ENCODE measurements at regions not wholly inside any gene's neighbourhood (a gene's known extent, or its start where the extent isn't known, plus 50 kb on each side); places are given as distances from the start of the nearest gene placed in this dataset.

GRCh38 chr3:150306906-150307305, 101.2 kb upstream of the TSC22D2 start:
- TF ChIP-seq REST (IDR thresholded peaks at IDR 0.05; ENCODE audit: insufficient read depth in 1 of 2, low read depth in 2 of 2, low read length in 2 of 2) (no peak), FOXP2 (optimal IDR thresholded peaks at IDR 0.05; ENCODE audit: borderline replicate concordance, extremely low read depth, extremely low read length, insufficient read depth) (no peak), TAF1 (IDR thresholded peaks at IDR 0.05; ENCODE audit: borderline replicate concordance, insufficient read depth, low read length) (no peak), POLR2AphosphoS5 (IDR thresholded peaks at IDR 0.05; ENCODE audit: low read depth, low read length) (no peak), SIN3A (IDR thresholded peaks at IDR 0.05; ENCODE audit: borderline replicate concordance, insufficient read depth, low read length) (no peak)

GRCh38 chr3:150306083-150306482, 102.0 kb upstream of the TSC22D2 start:
- TF ChIP-seq REST (IDR thresholded peaks at IDR 0.05; ENCODE audit: insufficient read depth in 1 of 2, low read depth in 2 of 2, low read length in 2 of 2) (no peak), POLR2AphosphoS5 (IDR thresholded peaks at IDR 0.05; ENCODE audit: low read depth, low read length) (no peak), FOXP2 (optimal IDR thresholded peaks at IDR 0.05; ENCODE audit: borderline replicate concordance, extremely low read depth, extremely low read length, insufficient read depth) (no peak), SIN3A (IDR thresholded peaks at IDR 0.05; ENCODE audit: borderline replicate concordance, insufficient read depth, low read length) (no peak), TAF1 (IDR thresholded peaks at IDR 0.05; ENCODE audit: borderline replicate concordance, insufficient read depth, low read length) (no peak)

- TF ChIP-seq FOXP2 (optimal IDR thresholded peaks at IDR 0.05; ENCODE audit: borderline replicate concordance, extremely low read depth, extremely low read length, insufficient read depth) = no peak
- TF ChIP-seq REST (IDR thresholded peaks at IDR 0.05; ENCODE audit: insufficient read depth in 1 of 2, low read depth in 2 of 2, low read length in 2 of 2) = no peak
- no peak for TF ChIP-seq POLR2AphosphoS5 (IDR thresholded peaks at IDR 0.05; ENCODE audit: low read depth, low read length)
- TF ChIP-seq TAF1 (IDR thresholded peaks at IDR 0.05; ENCODE audit: borderline replicate concordance, insufficient read depth, low read length) = no peak
- TF ChIP-seq SIN3A (IDR thresholded peaks at IDR 0.05; ENCODE audit: borderline replicate concordance, insufficient read depth, low read length) = no peak
Observed at GRCh38 chr3:150303768-150304167, 104.3 kb upstream of the TSC22D2 start.

- no peak for TF ChIP-seq REST (IDR thresholded peaks at IDR 0.05; ENCODE audit: insufficient read depth in 1 of 2, low read depth in 2 of 2, low read length in 2 of 2)
- no peak for TF ChIP-seq SIN3A (IDR thresholded peaks at IDR 0.05; ENCODE audit: borderline replicate concordance, insufficient read depth, low read length)
- no peak for TF ChIP-seq FOXP2 (optimal IDR thresholded peaks at IDR 0.05; ENCODE audit: borderline replicate concordance, extremely low read depth, extremely low read length, insufficient read depth)
- TF ChIP-seq TAF1 (IDR thresholded peaks at IDR 0.05; ENCODE audit: borderline replicate concordance, insufficient read depth, low read length) = no peak
- no peak for TF ChIP-seq POLR2AphosphoS5 (IDR thresholded peaks at IDR 0.05; ENCODE audit: low read depth, low read length)
Observed at GRCh38 chr3:150302246-150302645, 105.9 kb upstream of the TSC22D2 start.

Data from PFSK-1 (cell line).